SU-DHL-6 (cell line): ENCODE measurements at regions not wholly inside any gene's neighbourhood (a gene's known extent, or its start where the extent isn't known, plus 50 kb on each side); places are given as distances from the start of the nearest gene placed in this dataset.

Source experiments
- CTCF ChIP-seq: fragments of 200-600 bp; sonication (generic); IDR thresholded peaks from one replicate; pipeline ENCODE4 v1.5.1; 2017; ENCODE audit warnings: antibody characterized with exemption, mild to moderate bottlenecking, low read length, moderate library complexity; ENCODE audit not compliant: insufficient read depth, poor library complexity, severe bottlenecking
- EZH2phosphoT487 ChIP-seq: fragments of 200-600 bp; sonication (generic), shearing (Covaris generic); conservative IDR thresholded peaks from 2 replicates; pipeline ENCODE4 v1.6.1; 2018; ENCODE audit warnings: mild to moderate bottlenecking, antibody characterized with exemption, low read length, moderate library complexity, mixed read lengths

GRCh38 chr16:88329726-88330700, 52.7 kb upstream of the ZNF469 start:
- TF ChIP-seq CTCF (no peak), EZH2phosphoT487 (no peak)
